HG03442 (cell line): ENCODE measurements at regions not wholly inside any gene's neighbourhood (a gene's known extent, or its start where the extent isn't known, plus 50 kb on each side); places are given as distances from the start of the nearest gene placed in this dataset.

Experiments
- ATAC-seq: cut with Tn5 transposase; IDR thresholded peaks from one replicate; pipeline ENCODE4 v1.9.1; 2021; ENCODE audit warnings: mild to moderate bottlenecking, moderate library complexity; ENCODE audit not compliant: unreplicated experiment

GRCh38 chr5:88545338-88545737 is 276.7 kb upstream of the TMEM161B start:
- no peak for ATAC-seq

GRCh38 chr5:88544671-88545070 is 276.0 kb upstream of the TMEM161B start:
- no peak for ATAC-seq

GRCh38 chr5:88544136-88544645 is 275.5 kb upstream of the TMEM161B start:
- no peak for ATAC-seq

- ATAC-seq, result no peak
These were observed 274.1 kb upstream of the TMEM161B start for GRCh38 chr5:88542786-88543185.

GRCh38 chr5:88540471-88541115 is 271.9 kb upstream of the TMEM161B start:
- no peak for ATAC-seq

- no peak for ATAC-seq
These were observed 271.2 kb upstream of the TMEM161B start for GRCh38 chr5:88539693-88540365.

GRCh38 chr5:88539026-88539425 is 270.4 kb upstream of the TMEM161B start:
- no peak for ATAC-seq

- no peak for ATAC-seq
These were observed 267.5 kb upstream of the TMEM161B start for GRCh38 chr5:88536146-88536545.

GRCh38 chr5:88524941-88525340 is 256.3 kb upstream of the TMEM161B start:
- no peak for ATAC-seq

GRCh38 chr5:88519066-88519465 is 250.4 kb upstream of the TMEM161B start:
- ATAC-seq, result no peak

GRCh38 chr5:88518131-88519016 is 249.7 kb upstream of the TMEM161B start:
- no peak for ATAC-seq

- ATAC-seq, result no peak
These were observed 247.5 kb upstream of the TMEM161B start for GRCh38 chr5:88515881-88516819.

GRCh38 chr5:88515068-88515467 is 246.4 kb upstream of the TMEM161B start:
- no peak for ATAC-seq

- ATAC-seq, result no peak
These were observed 240.8 kb upstream of the TMEM161B start for GRCh38 chr5:88509403-88509802.

- no peak for ATAC-seq
These were observed 238.6 kb upstream of the TMEM161B start for GRCh38 chr5:88507261-88507660.

- no peak for ATAC-seq
These were observed 234.8 kb upstream of the TMEM161B start for GRCh38 chr5:88503406-88503805.

- ATAC-seq, result no peak
These were observed 234.3 kb upstream of the TMEM161B start for GRCh38 chr5:88503041-88503345.

- ATAC-seq, result peak; percentile 81
These were observed 233.8 kb upstream of the TMEM161B start for GRCh38 chr5:88502179-88503040.

- ATAC-seq, result no peak
These were observed 227.2 kb upstream of the TMEM161B start for GRCh38 chr5:88495810-88496209.

GRCh38 chr5:88490874-88491273 is 222.2 kb upstream of the TMEM161B start:
- no peak for ATAC-seq
